GM21390 (cell line): ENCODE measurements at regions not wholly inside any gene's neighbourhood (a gene's known extent, or its start where the extent isn't known, plus 50 kb on each side); places are given as distances from the start of the nearest gene placed in this dataset.

Source experiments
- ATAC-seq: cut with Tn5 transposase; IDR thresholded peaks from one replicate; pipeline ENCODE4 v1.9.1; 2021; ENCODE audit not compliant: unreplicated experiment

GRCh38 chr11:79902493-79902892, 461.7 kb upstream of the TENM4 start:
- ATAC-seq, result no peak

- no peak for ATAC-seq
Observed at GRCh38 chr11:79897896-79898295, 457.1 kb upstream of the TENM4 start.

- ATAC-seq, result no peak
Observed at GRCh38 chr11:79896258-79896657, 455.4 kb upstream of the TENM4 start.

DNA sequence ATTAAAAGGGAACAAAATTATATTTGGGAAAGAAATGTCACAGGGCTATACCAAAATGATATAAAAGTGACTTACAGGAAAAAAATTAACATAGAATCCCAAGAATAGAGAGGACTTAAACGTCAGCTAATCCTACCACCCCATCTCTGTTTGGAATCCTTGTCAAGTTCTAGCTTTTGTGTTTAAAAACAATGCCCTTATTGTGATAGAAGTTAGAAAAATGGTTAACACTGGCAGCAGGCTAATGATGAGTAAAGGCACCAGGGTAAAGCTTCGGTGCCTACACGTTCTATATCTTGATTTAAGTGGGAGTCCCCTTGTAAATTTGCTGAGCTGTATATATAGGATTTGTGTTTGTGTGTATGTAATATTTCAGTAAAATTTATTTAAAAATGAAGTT, 453.3 kb upstream of the TENM4 start:
- ATAC-seq, result no peak

- no peak for ATAC-seq
Observed at GRCh38 chr11:79890272-79890671, 449.4 kb upstream of the TENM4 start.

GRCh38 chr11:79864882-79865281, 424.1 kb upstream of the TENM4 start:
- ATAC-seq, result no peak

DNA sequence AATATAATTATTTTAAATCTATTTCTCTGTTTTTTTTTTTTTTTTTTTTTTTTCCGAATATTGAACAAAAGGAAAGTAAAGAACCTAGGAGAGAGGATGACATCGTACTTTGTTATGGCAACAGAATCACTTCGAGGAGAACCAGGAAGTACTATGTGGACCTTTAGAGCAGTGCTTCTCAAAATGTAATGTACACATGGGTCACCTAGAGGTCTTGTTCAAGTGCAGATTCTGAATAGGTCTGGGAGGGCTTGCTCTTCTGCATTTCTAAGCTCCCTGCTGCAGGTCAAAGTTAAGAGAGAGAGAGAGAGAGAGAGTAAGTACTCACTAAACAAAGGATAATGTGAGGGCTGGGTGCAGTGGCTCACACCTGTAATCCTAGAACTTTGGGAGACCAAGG, 419.5 kb upstream of the TENM4 start:
- ATAC-seq, result no peak

- ATAC-seq, result no peak
Observed at GRCh38 chr11:79857377-79858214, 416.8 kb upstream of the TENM4 start.

DNA sequence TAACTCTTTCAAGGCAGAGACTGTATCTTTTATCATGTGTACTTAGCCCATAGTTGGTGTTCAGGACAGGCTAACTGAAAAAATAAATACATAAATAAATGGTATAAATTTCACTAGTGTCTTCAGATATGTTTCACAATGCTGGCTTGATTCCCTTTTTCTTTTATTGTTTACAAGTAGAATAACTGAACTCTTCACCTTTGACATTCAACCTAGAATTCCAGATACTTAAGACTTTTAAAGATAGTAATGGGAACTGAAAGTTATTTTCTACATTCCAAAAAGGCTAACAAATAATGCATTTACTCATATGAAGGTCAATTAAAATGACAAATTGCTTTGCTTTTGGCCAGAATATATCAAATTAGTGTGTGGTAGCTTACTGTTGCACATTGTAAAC, 411.3 kb upstream of the TENM4 start:
- ATAC-seq, result no peak

DNA sequence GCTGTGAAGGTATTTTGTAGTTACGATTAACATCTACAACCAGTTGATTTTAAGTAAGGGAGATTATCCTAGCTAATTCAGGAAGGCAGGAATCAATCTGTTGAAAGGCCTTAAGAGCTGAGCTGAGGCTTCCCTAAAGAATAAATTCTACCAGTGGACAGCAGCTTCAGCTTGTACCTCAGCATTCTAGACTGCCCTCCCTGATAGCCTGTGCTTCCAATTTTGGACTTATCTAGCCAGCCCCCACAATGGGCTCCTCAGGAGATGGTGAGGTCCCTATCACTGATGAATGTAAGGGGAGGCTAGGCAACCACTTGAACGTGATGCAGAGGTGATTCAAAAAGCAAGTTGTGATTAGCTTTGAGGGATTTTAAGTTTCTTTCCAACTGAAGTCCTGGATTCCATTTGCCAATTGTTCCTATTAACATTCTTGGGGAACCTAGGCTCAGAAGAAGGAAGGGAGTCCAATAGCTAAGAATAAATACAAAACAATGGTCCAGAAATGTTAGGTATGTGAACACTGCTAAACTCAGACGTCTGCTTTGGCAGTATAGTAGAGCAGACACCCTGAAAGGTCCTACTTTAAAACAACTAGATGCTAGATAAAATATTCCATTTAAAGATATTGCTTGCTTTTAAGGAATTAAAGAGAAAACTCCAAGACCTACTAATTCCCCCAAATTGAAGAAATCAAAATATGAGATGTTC, 404.3 kb upstream of the TENM4 start:
- ATAC-seq, result no peak

DNA sequence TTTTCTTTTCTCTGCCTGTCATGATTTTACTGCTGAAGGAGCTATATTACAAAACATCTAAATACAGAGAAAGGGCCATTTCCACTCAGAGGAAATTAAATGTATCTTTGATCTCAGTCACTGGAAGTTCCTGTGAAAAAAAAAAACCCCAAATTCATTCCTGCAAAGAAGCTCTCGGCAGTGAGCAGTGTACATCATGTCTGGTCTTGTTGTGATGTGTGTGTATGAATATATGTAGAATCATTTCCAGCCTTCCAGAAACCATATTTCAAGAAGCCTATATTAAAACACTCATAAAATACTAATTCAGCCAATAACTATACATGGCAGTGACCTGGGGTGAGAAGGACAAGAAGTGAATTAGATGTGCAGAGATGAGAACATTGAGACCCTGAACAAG, 393.2 kb upstream of the TENM4 start:
- no peak for ATAC-seq

GRCh38 chr11:79830446-79830845, 389.6 kb upstream of the TENM4 start:
- ATAC-seq, result no peak

DNA sequence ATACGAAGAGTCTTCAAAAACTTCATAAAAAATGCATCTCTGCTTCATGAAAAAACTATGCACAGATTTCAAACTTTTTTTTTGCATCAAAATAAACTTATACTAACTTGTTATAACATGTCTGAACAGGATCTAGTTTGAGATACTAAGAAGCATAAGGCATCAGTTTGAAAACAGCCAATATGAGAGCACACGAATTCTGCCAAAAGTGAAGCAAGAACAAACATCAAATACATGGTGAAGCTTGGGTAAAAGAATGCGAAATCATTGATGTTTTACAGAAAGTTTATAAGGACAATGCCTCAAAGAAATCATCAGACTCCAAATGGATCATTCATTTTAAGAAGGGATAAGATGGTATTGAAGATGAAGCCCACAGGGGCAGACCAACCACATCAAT, 389.1 kb upstream of the TENM4 start:
- ATAC-seq, result no peak

DNA sequence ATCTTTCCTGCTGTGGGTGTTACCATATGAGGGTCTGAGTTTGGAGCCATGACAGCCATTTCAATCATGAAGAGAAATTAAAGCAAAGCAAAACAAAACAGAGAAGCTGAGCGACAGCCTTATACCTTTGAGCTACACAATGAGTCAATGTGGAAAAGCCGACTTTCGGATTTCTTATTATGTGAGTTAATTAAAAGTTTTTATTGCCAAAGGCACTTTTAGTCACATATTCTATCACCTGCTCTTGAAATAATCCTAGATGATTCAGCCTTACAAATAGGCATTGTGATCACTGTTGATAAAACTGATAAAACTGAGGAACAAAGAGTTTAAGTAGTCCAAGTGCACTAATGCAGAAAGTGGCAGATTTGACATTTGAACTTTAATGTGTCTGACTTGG, 381.9 kb upstream of the TENM4 start:
- ATAC-seq, result no peak

GRCh38 chr11:79813551-79813950, 372.7 kb upstream of the TENM4 start:
- ATAC-seq, result no peak

GRCh38 chr11:79809487-79809886, 368.7 kb upstream of the TENM4 start:
- no peak for ATAC-seq

GRCh38 chr11:79807506-79807905, 366.7 kb upstream of the TENM4 start:
- no peak for ATAC-seq

- ATAC-seq, result no peak
Observed at GRCh38 chr11:79796704-79797103, 355.9 kb upstream of the TENM4 start.

DNA sequence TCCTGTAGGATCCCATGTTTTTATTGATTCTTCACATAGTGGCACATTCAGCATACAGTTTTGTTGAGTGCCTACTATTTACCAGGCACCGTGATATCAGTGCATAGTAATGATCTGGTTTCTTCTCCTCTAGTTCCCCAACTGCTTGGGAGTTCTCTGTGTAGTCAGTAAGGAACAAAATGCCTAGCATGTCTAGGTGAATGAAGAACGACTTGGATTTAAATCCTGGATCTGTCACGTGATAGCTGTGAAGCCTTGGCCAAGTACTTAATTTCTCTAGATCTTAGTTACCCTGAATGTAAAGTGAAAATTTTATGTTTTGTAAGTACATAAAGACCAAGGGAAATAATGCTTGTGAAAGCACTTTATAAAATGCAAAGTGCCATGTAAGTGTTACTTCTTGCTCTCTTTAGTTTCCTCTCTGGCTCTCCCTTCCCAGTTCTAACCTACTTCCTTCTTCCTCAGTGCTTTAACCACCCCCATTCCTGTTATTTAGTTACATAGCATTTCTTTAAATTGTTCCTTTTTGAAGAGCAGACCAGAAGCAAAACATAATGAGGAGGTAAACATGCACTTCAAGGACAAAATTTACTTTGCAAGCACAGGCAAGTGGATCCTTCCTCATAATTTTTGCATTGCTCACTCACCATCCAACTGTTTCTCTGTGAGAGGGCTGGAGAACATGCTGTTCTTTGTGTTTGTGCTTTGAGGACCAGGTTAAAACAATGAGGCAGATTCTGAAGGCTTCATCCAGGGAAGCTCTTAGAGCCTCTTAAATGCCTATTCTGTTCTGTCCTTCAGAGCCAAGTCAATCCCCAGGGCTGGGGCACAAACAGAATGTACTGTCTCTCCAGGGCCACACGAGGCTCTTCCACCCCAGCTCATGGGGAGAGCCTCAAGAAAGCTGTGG, 353.9 kb upstream of the TENM4 start:
- ATAC-seq, result no peak

- no peak for ATAC-seq
Observed at GRCh38 chr11:79794057-79794456, 353.2 kb upstream of the TENM4 start.

- ATAC-seq, result no peak
Observed at GRCh38 chr11:79786961-79787360, 346.1 kb upstream of the TENM4 start.

DNA sequence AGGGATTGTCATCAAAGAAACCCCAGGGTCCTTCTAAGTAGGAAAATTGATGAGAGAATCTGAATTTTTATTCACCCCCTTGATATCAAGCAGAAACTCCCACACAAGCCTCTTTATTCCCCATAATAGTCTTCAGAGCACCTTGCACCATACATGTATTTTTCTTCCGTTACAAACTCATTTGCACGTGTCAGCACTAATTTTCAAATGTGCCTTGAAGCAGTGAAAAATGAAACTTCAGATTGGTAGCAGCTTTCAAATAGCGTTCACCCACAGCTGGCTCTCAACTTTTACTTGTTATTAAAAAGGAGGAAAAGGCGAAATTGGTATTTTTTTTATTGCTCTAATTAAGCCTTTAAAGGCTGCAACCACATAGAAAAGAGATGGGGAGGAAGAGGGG, 343.0 kb upstream of the TENM4 start:
- ATAC-seq, result no peak
